Smooth muscle cell (in vitro differentiated cells): ENCODE measurements at regions not wholly inside any gene's neighbourhood (a gene's known extent, or its start where the extent isn't known, plus 50 kb on each side); places are given as distances from the start of the nearest gene placed in this dataset.

Source experiments
- DNase-seq: peaks from one replicate; lab custom pipeline; 2025; ENCODE audit not compliant: unreplicated experiment; lab: John Stamatoyannopoulos, UW
- H2AFZ ChIP-seq: fragments of 200-600 bp; sonication (generic); 2 replicates; pipeline ENCODE4 v1.6.0; 2016; ENCODE audit warnings: antibody characterized with exemption, low read depth, mild to moderate bottlenecking
- H3F3A ChIP-seq: fragments of 200-600 bp; sonication (generic); 2 replicates; pipeline ENCODE4 v1.6.0; 2017; ENCODE audit warnings: antibody characterized with exemption, low read depth
- H3K27ac ChIP-seq: fragments of 200-600 bp; sonication (generic); 2 replicates; pipeline ENCODE4 v1.5.1; 2016; ENCODE audit warnings: low read depth, mild to moderate bottlenecking
- H3K27me3 ChIP-seq: fragments of 200-600 bp; sonication (generic); 2 replicates; pipeline ENCODE4 v1.6.1; 2016; ENCODE audit warnings: low read depth, mild to moderate bottlenecking
- H3K36me3 ChIP-seq: fragments of 200-600 bp; sonication (generic); 2 replicates; pipeline ENCODE4 v1.5.1; 2016; ENCODE audit warnings: low read depth
- H3K4me1 ChIP-seq: fragments of 200-600 bp; sonication (generic); 2 replicates; pipeline ENCODE4 v1.5.1; 2016; ENCODE audit warnings: low read depth
- H3K4me2 ChIP-seq: fragments of 200-600 bp; sonication (generic); 2 replicates; pipeline ENCODE4 v1.6.0; 2016; ENCODE audit warnings: mild to moderate bottlenecking
- H3K4me3 ChIP-seq: fragments of 200-600 bp; sonication (generic); 2 replicates; pipeline ENCODE4 v1.5.1; 2016; ENCODE audit warnings: mild to moderate bottlenecking
- H3K79me2 ChIP-seq: fragments of 200-600 bp; sonication (generic); 2 replicates; pipeline ENCODE4 v1.6.0; 2016; ENCODE audit warnings: low read depth, mild to moderate bottlenecking
- H3K9ac ChIP-seq: fragments of 200-600 bp; sonication (generic); 2 replicates; pipeline ENCODE4 v1.6.0; 2016; ENCODE audit warnings: low read depth
- H3K9me3 ChIP-seq: fragments of 200-600 bp; sonication (generic); replicated peaks from 2 replicates; pipeline ENCODE4 v1.5.1; 2016; ENCODE audit warnings: low read depth
- H4K20me1 ChIP-seq: fragments of 200-600 bp; sonication (generic); 2 replicates; pipeline ENCODE4 v1.6.0; 2016; ENCODE audit warnings: low read depth
- CTCF ChIP-seq: fragments of 200-600 bp; sonication (generic); IDR thresholded peaks from 2 replicates; pipeline ENCODE4 v1.5.1; 2017; ENCODE audit warnings: borderline replicate concordance, mild to moderate bottlenecking, antibody characterized with exemption; ENCODE audit not compliant: insufficient read depth, poor library complexity, severe bottlenecking
- WGBS: methylation state at CpG from one replicate; pipeline ENCODE4 v1.1.7; 2016; ENCODE audit warnings: low lambda C conversion rate; 5-methylcytosine and 5-hydroxymethylcytosine counted together

GRCh38 chr19:31152906-31153305 lies 196.3 kb downstream of the TSHZ3 start:
- H2AFZ ChIP-seq, result no peak overlapping the region
- no peaks in the 10 kb centered on the region for H3K36me3 ChIP-seq
- no peaks in the 10 kb centered on the region for H4K20me1 ChIP-seq
- H3K9me3 ChIP-seq, result no peaks in the 10 kb centered on the region
- 47% methylated on average over 3 of the region's 3 CpGs for WGBS
- H3K27ac ChIP-seq, result no peak overlapping the region
- H3K4me2 ChIP-seq, result no peak overlapping the region
- no peak overlapping the region for H3K9ac ChIP-seq
- H3K4me3 ChIP-seq, result no peak overlapping the region
- H3K79me2 ChIP-seq, result no peaks in the 10 kb centered on the region
- TF ChIP-seq CTCF, result no peak
- H3F3A ChIP-seq, result no peaks in the 10 kb centered on the region
- no peaks in the 10 kb centered on the region for H3K27me3 ChIP-seq
- no peak for DNase-seq
- no peaks in the 10 kb centered on the region for H3K4me1 ChIP-seq

- 90% methylated on average over 22 of the region's 23 CpGs for WGBS
- no peaks in the 10 kb centered on the region for H3K27me3 ChIP-seq
- H3K79me2 ChIP-seq, result no peaks in the 10 kb centered on the region
- no peak for DNase-seq
- no peak overlapping the region for H3K9ac ChIP-seq
- no peak overlapping the region for H3K27ac ChIP-seq
- no peaks in the 10 kb centered on the region for H3K36me3 ChIP-seq
- no peak overlapping the region for H3K4me2 ChIP-seq
- TF ChIP-seq CTCF, result no peak
- no peak overlapping the region for H3K4me3 ChIP-seq
- no peaks in the 10 kb centered on the region for H3K4me1 ChIP-seq
- no peaks in the 10 kb centered on the region for H3F3A ChIP-seq
- no peak overlapping the region for H2AFZ ChIP-seq
- no peaks in the 10 kb centered on the region for H4K20me1 ChIP-seq
- H3K9me3 ChIP-seq, result no peaks in the 10 kb centered on the region
Measured at GRCh38 chr19:31149441-31149941, 199.7 kb downstream of the TSHZ3 start.

GRCh38 chr19:31148671-31149070 lies 200.6 kb downstream of the TSHZ3 start:
- Histone ChIP-seq H4K20me1 (no peaks in the 10 kb centered on the region), H3K4me1 (no peaks in the 10 kb centered on the region), H3F3A (no peaks in the 10 kb centered on the region), H3K79me2 (no peaks in the 10 kb centered on the region), H3K27me3 (no peaks in the 10 kb centered on the region), H2AFZ (no peak overlapping the region), H3K4me3 (no peak overlapping the region), H3K4me2 (no peak overlapping the region), H3K9me3 (no peaks in the 10 kb centered on the region), H3K27ac (no peak overlapping the region), H3K36me3 (no peaks in the 10 kb centered on the region), H3K9ac (no peak overlapping the region)
- no peak for DNase-seq
- 87% methylated on average over 4 of the region's 4 CpGs for WGBS
- TF ChIP-seq CTCF, result no peak

GRCh38 chr19:31147234-31147633 lies 202.0 kb downstream of the TSHZ3 start:
- no peak overlapping the region for H3K4me2 ChIP-seq
- H3F3A ChIP-seq, result no peaks in the 10 kb centered on the region
- no peaks in the 10 kb centered on the region for H3K79me2 ChIP-seq
- H3K36me3 ChIP-seq, result no peaks in the 10 kb centered on the region
- H3K27me3 ChIP-seq, result no peaks in the 10 kb centered on the region
- H2AFZ ChIP-seq, result no peak overlapping the region
- no peaks in the 10 kb centered on the region for H3K9me3 ChIP-seq
- H3K4me1 ChIP-seq, result no peaks in the 10 kb centered on the region
- no peak overlapping the region for H3K9ac ChIP-seq
- H3K4me3 ChIP-seq, result no peak overlapping the region
- WGBS, result 88% methylated on average over 2 of the region's 2 CpGs
- H3K27ac ChIP-seq, result no peak overlapping the region
- TF ChIP-seq CTCF, result no peak
- DNase-seq, result no peak
- no peaks in the 10 kb centered on the region for H4K20me1 ChIP-seq
